ENCODE measurements at regions not wholly inside any gene's neighbourhood (a gene's known extent, or its start where the extent isn't known, plus 50 kb on each side); places are given as distances from the start of the nearest gene placed in this dataset.

GRCh38 chr11:13594044-13594443 lies 74.4 kb upstream of the FAR1 start:
- H3K4ac ChIP-seq (replicated peaks; ENCODE audit: insufficient read length, low read depth, low read length) = no peak overlapping the region
- H3K56ac ChIP-seq (replicated peaks; ENCODE audit: insufficient read length, low read depth, low read length) = no peak overlapping the region
- no peak overlapping the region for H2BK120ac ChIP-seq (replicated peaks; ENCODE audit: low read depth, low read length)
- TF ChIP-seq CBX8 (IDR thresholded peaks at IDR 0.05; ENCODE audit: borderline replicate concordance, low read depth, low read length) (no peak), ATF3 (IDR thresholded peaks at IDR 0.05; ENCODE audit: insufficient read depth, low read depth, low read length) (no peak), HDAC6 (IDR thresholded peaks at IDR 0.05; ENCODE audit: low read depth, low read length) (no peak), CBX5 (IDR thresholded peaks at IDR 0.05; ENCODE audit: low read depth, low read length) (no peak), SIRT6 (IDR thresholded peaks at IDR 0.05; ENCODE audit: low read length) (no peak), BACH1 (IDR thresholded peaks at IDR 0.05; ENCODE audit: low read length) (no peak)
- no peak overlapping the region for H3K9ac ChIP-seq (replicated peaks in 1 of 4; ENCODE audit: extremely low read depth in 1 of 4, low read depth in 3 of 4, low read length in 3 of 4)
- H4K8ac ChIP-seq (ENCODE audit: extremely low read depth, insufficient read depth, low read length) = no peak overlapping the region
- no peak overlapping the region for H3K4me2 ChIP-seq (ENCODE audit: insufficient read depth in 1 of 2, low read depth in 2 of 2, low read length in 2 of 2)
- H3K79me1 ChIP-seq (ENCODE audit: low read depth, low read length) = no peaks in the 10 kb centered on the region
- H3K27ac ChIP-seq (ENCODE audit: low read depth, low read length) = no peak overlapping the region
- H2AK5ac ChIP-seq (ENCODE audit: low read depth, low read length) = no peak overlapping the region
- no peaks in the 10 kb centered on the region for H3K4me1 ChIP-seq (replicated peaks in 1 of 4; ENCODE audit: control insufficient read depth in 3 of 4, insufficient read depth in 4 of 4, low read length in 3 of 4)
- no peaks in the 10 kb centered on the region for H3K36me3 ChIP-seq (ENCODE audit: control insufficient read depth in 2 of 4, insufficient read depth in 4 of 4, low read length in 3 of 4)
- no peaks in the 10 kb centered on the region for H3K9me3 ChIP-seq (ENCODE audit: insufficient read depth in 2 of 2, low read depth in 1 of 2, low read length in 1 of 2)
- no peaks in the 10 kb centered on the region for H3K27me3 ChIP-seq (replicated peaks in 1 of 4; ENCODE audit: control insufficient read depth in 3 of 4, extremely low read depth in 1 of 4, insufficient read depth in 3 of 4, low read length in 3 of 4)
- no peak overlapping the region for H2BK20ac ChIP-seq (ENCODE audit: low read length)
- H3K79me2 ChIP-seq (ENCODE audit: control insufficient read depth in 1 of 2, insufficient read depth in 2 of 2, low read length in 2 of 2) = no peaks in the 10 kb centered on the region
- ChIA-PET POLR2A (ENCODE audit: partially characterized antibody) (no interaction called here), CTCF (ENCODE audit: partially characterized antibody) (interaction anchor here (1.0 kb wide), 1 partner anchor 106 kb away, joined by 3 read pairs; no protein-coding TSS in a partner anchor)
- DNase-seq (ENCODE audit: low read depth in 1 of 2, low spot score in 2 of 2) = no peak
- H4K20me1 ChIP-seq (replicated peaks in 1 of 2; ENCODE audit: control insufficient read depth in 1 of 2, insufficient read depth in 2 of 2, low read length in 2 of 2) = no peaks in the 10 kb centered on the region
- FAIRE-seq = no peak
- no peak overlapping the region for H3K14ac ChIP-seq (ENCODE audit: insufficient read length)
- no peak overlapping the region for H3K4me3 ChIP-seq (ENCODE audit: extremely low read depth in 1 of 4, insufficient read depth in 2 of 4, low read depth in 3 of 4, low read length in 4 of 4)
- H4K91ac ChIP-seq (replicated peaks; ENCODE audit: insufficient read length, low read length) = no peak overlapping the region
- H3K23me2 ChIP-seq (ENCODE audit: low read depth, low read length) = no peaks in the 10 kb centered on the region
- H2AFZ ChIP-seq (ENCODE audit: low read length) = no peak overlapping the region
- no peak overlapping the region for H3K23ac ChIP-seq (ENCODE audit: insufficient read length)
- H2BK15ac ChIP-seq (ENCODE audit: low read length) = no peak overlapping the region
- H2BK5ac ChIP-seq (ENCODE audit: low read depth, low read length) = no peak overlapping the region
- H3K18ac ChIP-seq (ENCODE audit: extremely low read depth, low read length) = no peak overlapping the region
- H2BK12ac ChIP-seq (ENCODE audit: low read depth, low read length) = no peak overlapping the region
- no peak overlapping the region for H4K5ac ChIP-seq (ENCODE audit: insufficient read length, low read depth, low read length)
- 82% methylated on average over 1 of the region's 1 CpG; no CpG with 5 or more reads in 1 of the 2 experiments for WGBS, 2 experiments (ENCODE audit: extremely low coverage in 1 of 2, insufficient coverage in 1 of 2, insufficient read length in 1 of 2, insufficient replicate concordance in 2 of 2, low coverage in 1 of 2, low lambda C conversion rate in 2 of 2, missing lambda C conversion rate in 1 of 2)

All from H1 (cell line).